ENCODE measurements at regions not wholly inside any gene's neighbourhood (a gene's known extent, or its start where the extent isn't known, plus 50 kb on each side); places are given as distances from the start of the nearest gene placed in this dataset.

DNA sequence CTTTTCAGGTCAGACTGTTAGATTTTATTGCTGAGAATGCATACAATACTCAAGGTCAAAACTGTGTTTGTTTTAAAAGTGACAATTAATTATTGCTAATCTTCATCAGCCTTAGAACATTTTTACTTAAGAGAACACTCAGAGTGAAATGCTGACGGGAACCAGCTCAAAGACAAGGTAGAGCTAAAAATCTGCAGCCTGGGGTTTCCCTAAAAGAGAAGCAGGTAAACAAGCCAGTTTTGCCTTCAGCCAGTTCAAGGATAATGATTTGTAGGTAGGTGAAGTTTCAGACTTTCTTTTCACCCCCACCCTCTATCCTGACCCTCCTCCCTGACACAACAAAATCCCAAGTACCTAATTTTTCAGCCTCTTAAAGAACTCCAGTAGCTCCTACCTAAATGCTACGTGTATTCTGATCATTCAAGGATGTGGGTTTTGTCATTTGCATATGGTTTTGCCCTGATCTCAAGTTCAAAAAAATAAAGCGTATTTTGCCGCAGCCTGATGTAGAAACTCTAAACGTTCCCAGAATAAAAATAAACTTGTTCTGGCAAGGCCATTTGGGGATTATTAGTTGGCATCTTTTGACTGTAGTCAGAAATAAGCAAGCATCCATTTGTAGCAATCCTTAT lies 407.2 kb downstream of the EFNA5 start:
- peak; percentile 30 for DNase-seq (ENCODE audit: low spot score)

DNA sequence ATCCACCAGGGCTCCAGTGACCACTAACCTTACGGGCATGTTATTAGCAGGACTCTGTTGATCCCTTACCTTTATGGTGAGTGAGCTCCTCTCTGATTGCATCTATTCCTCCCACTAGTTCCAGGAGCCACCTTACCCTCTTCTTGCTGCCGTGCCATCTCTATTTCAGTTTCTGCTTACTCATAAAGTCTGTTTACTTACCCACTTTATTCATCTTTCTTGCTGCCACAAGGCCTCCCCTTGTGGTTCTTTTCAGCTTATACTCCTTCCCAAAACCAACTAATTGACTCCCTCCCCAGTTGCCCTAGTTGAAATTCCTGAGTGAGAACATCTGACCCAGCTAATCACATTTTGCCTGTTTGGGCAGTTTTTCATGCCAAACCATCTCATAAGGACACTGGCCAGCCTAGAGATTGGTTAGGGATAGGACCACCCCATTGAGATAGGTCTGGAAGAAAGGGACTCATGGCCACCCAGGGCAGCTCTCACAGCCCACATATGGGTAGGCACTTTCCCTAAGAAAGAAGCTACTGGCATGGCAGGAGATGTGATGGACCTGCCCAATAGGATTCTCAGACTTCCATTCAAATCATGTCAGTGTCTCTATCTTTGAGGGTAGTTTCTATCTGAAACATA lies 412.7 kb downstream of the EFNA5 start:
- DNase-seq (ENCODE audit: low spot score) = no peak

DNA sequence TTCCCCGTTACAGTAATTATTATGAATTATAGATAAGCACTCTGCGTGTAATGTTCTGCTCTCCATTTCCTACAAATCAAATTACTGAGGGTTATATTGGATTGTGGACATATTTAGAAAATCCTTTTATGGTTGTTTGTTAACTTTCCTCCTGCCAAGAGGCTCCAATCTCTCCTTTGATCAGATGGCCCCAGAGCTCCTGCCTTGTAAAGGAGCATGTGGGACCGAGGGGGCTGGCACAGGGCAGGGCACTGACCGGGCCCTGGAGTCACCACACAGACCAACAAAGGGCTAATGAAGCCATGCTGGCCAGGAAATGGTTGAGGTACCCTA lies 415.9 kb downstream of the EFNA5 start:
- DNase-seq (ENCODE audit: low spot score) = no peak

DNA sequence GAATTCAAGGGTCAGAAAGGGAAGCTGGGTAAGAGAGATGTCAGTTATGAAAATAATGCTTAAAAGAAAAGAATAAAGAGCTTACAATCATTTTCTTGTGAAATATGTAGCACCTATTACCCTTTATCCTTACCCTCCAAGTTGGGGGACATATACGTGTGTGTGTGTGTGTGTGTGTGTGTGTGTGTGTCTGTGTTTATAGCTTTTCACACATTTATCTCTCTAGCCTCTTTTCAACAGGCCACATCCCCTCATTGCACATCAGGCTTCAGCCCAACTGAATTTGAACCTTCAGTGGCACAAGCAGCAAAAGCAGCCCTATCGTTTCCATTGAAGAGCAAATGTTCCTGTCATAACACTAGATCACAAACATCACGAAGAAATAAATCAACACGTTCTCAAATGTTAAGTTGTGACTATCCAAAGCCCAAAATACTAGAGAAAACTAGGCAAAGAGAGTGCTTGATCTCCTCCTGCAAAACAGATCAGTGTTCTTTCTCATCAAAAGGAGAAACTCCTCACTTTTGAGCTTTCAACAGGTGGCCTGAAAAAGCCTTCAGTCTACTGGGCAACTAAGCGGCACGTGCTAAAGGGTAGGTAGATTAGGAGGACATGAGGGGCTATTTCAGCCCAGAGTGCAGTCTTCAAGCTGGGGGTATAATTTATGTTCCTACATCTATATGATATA lies 416.4 kb downstream of the EFNA5 start:
- DNase-seq (ENCODE audit: low spot score) = no peak

DNA sequence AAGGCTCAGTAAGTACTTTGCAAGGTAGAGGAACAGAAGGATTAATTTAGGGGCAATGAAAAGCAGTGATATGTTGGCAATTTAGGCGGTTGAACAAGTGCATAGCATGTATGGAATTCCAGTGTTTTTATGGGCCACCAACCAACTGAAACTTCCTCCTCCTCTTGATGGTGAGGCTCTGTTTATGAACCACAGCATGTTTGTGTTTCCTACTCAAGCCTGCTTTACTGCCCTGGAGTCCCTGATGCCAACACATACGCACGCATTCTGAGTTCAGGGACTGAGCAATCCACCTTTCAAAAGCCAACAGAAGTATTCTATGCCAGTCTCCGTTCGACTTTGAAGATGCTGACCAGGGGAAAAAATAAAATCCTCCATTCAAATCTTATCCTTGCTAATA lies 417.5 kb downstream of the EFNA5 start:
- DNase-seq (ENCODE audit: low spot score) = no peak

DNA sequence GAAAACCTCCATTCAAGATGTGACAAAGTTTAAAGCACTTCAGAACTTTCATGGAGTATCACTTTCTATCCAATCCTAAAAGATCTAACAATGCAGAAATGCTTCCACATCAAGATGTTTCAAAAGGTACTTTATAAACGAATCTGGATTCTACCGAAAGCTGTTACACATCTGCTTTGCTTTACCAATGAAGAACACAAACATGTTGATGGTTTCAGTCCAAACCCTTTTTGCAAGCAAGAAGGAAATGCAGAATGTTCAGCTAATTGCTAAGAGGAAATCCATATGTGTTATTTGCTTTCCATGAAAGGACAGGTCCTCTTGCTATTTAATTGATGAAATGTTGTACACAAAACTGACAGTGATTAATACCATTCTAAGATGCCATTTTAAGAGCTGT lies 419.6 kb downstream of the EFNA5 start:
- no peak for DNase-seq (ENCODE audit: low spot score)

DNA sequence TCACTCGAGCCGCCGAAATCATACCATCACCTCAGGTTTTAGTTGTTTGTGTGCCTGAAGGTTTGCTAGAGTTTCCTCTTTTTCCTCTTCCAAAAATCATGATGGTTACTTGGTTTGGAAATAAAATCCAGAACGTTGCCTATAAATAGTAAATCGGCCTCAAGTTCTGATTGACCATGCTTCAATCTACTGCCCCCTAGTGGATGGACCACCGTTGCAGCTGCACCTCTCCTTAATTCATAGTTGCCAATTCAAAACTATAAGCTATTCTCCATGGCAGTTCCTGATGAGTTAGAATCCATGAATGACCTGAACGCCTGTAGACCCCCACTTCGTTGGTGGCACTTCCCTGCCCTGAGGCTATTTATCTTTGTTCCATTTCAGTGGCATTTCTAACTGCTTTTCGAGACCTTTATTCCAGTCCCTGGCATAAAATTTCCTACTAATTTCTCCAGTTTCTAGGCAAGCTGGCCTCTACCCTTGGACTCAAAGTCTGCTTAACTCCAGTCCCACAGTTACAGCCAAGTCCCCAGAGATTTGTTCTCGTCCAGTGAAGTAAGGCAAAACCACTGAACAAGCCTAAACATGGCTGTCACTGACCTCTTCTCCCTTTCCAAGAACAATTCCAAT lies 422.6 kb downstream of the EFNA5 start:
- peak; percentile 49 for DNase-seq (ENCODE audit: low spot score)

DNA sequence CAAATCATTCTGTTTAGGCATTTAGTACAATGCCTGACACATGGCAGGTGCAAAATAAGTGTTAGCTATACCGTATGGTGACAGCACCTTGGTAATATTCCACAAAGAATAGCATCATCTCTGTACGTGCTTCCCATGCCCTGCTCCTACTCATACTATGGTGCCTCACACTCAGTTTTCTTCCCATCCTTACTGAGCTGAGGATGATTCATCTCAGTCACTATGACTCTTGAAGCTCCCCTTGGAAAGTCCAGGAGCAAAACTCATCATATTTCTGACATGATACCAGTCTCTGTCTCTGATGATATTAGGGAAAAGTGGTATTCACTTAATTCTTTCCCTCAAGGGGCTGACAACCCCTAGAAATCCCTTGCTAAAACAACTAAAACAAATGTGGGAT lies 423.3 kb downstream of the EFNA5 start:
- DNase-seq (ENCODE audit: low spot score) = no peak

DNA sequence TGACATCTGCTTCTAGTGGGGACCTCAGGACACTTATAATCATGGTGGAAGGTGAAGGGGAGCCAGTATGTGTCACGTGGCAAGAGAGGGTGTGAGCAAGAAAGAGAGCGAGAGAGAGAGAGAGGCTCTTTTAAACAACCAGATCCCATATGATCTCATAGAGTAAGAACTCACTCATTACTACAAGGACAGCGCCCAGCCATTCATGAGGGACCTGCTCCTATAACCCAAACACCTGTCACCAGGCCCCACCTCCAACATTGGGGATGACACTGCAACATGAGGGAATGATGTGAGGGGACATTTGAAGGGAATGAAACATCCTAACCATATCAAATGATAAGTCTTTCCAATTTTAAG lies 427.5 kb downstream of the EFNA5 start:
- DNase-seq (ENCODE audit: low spot score) = no peak

DNA sequence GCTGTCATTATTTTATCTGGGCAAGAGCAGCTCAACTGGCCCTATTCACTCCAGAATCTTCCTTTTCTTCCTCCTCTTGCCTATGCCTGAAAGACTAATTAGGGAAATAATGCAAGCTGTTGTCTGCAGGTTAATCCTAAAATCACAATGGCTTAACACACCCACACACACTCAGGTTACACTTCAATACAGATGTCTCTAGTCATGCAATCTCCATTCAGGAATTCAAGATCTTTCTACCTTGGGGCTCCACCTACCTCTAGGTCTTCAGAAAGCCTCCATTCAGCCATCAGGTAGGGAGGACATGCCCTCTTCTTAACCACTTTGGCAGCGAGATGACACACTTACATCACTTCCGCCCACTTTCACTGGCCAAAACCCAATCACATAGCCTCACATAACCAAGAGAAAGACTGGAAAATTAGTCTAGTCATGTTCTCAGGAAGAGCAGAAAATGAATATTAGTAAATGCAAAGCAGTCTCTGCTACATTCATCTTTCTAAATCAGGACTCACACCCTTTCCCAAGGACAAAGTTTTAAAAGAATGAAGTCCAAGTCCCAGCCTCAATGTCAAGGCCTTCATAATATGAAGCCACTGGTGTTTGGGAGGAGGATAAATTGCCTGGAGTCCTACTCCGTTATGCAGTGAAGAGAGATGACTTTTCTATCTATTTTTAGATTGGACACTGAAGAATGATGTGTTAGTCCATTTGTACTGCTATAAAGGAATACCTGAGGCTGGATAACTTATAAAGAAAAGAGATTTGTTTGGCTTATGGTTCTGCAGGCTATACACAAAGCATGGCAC lies 428.1 kb downstream of the EFNA5 start:
- DNase-seq (ENCODE audit: low spot score) = no peak

DNA sequence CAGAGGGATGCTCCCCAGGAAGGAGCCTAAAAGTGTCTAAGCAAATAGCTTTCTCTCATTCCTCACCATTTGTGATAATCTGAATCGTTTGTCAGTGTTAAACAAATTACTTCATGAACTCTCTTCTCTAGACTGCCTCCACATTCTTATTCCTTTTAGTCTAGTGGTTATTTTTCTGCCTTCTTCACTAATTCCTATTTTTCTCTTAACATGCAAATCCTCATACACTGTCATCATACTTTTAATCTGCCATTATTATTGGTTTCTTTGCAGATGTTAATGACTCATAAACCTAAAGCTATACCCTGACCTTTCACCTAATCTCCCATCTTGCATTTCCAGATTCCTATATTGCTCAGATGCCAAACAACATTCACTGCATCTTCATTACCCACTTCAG lies 428.9 kb downstream of the EFNA5 start:
- no peak for DNase-seq (ENCODE audit: low spot score)

DNA sequence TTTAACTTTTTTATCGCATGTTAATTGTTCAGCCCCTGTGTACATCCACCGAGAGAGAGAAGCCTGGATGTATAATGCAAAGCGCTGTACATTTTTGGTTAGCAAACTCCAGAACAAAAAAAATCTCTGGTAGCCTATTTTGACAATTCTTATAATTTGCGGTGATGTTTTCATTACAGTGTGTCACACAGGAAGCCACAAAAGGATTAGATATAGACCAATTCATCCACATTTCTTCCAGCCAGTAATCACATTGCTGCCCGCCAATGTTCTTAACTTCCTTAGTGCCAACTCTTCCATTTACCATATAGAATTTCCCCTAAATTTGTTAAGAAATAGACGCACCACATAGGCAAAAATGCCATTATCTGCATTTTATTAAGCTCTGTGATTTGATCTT lies 435.6 kb downstream of the EFNA5 start:
- DNase-seq (ENCODE audit: low spot score) = no peak

DNA sequence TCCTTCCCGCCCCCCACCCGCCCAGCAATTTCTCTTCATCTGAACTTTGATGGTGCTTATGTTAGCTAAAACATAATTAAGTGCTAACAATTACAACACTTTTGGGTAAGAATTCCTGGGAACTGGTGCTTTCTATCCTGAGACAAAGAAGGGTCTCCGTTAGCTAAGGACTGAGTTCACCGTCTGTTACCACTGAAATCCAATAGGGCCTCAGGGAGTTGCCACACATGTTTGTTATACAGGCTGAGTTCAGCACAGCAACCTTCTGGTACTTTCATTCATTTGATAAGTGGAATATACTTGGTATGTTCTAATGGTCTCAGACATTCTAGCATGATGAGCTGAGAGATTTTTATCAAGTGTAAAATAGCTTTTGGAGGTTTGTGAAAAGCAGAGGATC lies 437.9 kb downstream of the EFNA5 start:
- no peak for DNase-seq (ENCODE audit: low spot score)

DNA sequence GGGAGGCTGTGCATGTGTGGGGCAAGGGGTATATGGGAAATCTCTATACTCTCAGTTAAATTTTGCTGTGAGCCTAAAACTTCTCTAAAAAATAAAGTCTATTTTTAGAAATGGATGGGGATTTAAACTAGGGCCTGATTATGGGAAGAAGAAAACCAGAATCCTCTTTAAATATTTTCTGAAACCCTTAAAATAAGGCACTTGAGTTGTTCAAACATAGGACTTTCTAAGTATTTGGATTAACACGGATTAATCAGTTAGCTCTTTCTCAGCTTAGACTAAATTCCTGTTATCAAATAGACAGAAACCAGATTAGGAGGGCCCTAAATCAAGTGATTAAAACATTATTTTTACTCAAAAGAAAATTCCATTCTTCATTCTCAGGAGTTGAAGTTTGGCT lies 438.4 kb downstream of the EFNA5 start:
- DNase-seq (ENCODE audit: low spot score) = no peak

DNA sequence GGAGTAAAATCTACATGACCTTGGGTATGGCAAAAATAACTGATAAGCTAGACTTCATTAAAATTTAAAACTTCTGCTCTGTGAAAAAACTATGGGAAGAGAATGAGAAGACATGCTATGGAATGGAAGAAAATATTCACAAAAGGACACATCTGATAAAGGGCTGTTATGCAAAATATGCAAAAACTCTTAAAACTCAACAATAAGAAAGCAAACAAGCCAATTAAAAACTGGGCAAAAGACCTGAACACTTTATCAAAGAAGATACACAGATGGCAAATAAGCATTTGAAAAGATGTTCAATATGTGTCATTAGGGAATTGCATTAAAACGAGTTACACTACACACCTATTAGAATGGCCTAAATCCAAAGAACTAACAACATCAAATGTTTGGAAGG lies 439.5 kb downstream of the EFNA5 start:
- no peak for DNase-seq (ENCODE audit: low spot score)

DNA sequence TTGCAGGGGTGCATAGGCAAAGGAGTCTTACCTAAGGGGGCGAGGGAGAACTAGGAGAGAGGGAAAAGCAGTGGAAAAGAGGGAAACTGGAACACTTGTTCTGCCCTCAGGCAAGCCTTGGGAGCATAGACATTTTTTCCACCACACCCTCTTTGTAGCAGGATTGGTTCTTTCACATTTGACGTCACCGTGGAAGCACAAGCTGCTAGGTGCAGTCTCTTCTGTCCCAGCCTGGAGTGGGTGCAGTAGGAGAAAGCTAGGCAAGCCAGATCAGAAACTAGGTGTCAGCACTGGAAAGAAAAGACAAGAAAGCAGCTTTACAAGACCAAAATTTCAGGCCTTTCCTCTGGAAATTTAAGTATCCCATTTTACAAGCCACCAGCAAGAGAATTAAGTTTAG lies 440.4 kb downstream of the EFNA5 start:
- no peak for DNase-seq (ENCODE audit: low spot score)

DNA sequence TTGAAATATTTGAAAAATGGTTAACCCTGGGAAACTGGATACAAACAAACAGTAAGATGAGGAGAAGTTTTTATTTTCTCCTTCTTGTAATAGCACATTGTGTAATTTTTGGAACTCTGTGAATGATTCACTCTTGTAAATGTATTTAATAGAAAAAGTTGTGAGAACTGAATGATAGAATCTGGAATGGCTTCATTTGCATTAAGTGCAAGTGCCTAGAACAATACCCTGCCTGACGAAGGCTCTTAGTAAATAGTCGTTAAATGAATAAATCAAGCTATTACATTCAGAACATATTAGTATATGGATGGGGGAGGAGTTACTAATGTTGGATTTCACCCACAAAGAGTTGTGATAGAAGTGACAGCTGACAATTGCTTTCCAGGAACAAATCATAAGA lies 442.5 kb downstream of the EFNA5 start:
- no peak for DNase-seq (ENCODE audit: low spot score)

DNA sequence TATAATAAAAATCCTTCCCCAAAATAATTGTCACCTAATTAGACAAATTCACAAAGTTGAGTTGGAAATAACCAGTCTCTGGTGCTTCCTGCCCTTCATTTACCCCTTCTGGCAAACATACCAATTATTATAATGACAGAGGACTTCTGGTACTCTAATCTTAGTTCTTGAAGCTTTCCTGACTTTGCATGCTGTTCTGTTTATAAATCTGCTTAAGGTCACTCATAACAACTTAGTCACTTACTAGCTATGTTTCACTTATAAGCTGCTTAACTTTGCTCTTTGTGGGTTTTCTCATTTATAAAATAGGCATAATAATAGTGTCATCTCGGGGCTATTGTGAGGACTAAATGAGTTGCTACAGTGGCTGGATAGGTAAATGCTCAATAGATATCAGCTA lies 446.5 kb downstream of the EFNA5 start:
- no peak for DNase-seq (ENCODE audit: low spot score)

DNA sequence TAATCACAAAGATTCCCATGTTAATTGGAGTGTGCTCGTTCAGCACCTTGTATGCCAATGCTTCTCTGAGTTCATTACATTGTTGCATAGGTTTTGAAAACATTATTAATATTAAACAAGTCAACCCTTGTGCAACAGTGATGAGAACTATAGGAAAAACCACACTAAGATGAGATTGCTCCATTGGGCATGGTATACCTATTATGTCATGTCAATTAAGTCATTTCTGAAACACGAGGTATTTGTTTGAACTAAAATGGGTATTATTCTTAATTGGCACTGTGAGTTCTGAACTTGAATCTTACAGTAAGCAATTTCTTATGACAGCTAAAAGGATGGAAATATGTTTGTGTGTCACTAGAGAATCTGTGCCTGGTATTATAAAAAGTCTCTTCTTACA lies 447.7 kb downstream of the EFNA5 start:
- DNase-seq (ENCODE audit: low spot score) = no peak

DNA sequence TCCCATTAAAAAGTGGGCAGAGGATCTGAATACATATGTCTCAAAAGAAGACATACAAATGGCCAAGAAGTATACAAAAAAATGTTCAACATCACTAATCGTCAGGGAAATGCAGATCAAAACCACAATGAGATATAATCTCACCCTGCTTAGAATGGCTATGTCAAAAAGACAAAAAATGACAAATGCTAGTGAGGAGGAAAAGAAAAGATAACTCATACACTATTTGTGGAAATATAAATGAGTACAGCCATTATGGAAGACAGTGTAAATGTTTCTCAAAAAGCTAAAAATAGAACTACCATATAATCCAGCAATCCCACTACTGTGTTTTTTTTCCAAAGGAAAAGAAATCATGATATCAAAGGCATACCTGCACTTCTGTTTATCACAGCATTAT lies 450.7 kb downstream of the EFNA5 start:
- DNase-seq (ENCODE audit: low spot score) = no peak

DNA sequence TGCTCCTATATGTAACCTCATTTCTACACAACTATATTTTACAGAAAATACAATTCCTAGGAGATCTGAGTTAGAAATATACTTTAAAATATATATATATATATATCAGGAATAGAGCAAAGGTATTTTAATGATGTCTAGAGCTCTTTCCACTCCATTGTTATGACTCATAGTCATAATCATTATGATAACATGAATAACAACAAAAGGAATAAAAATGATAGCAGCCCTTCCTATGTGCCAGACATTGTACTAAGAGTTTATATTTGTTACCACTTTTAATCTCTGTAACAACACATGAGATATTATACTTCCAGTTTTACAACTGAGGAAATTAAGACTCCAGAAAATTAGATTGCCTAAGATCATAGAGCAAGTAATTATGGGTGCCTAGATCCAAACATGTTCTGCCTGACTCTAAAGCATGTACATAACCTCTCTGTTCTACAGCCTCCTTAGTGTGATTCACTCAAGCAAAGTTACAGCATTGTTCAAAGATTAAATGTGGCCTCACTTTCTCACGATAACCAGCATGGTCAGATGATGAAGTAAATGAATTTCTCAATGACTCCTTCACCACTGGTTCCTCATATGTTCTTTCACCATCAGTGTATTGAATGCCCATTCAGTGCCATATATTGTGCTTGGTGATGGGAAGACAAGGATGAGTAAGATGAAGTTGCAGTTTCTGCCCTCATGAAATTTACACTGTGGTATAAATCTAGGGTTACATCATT lies 452.1 kb downstream of the EFNA5 start:
- DNase-seq (ENCODE audit: low spot score) = no peak

DNA sequence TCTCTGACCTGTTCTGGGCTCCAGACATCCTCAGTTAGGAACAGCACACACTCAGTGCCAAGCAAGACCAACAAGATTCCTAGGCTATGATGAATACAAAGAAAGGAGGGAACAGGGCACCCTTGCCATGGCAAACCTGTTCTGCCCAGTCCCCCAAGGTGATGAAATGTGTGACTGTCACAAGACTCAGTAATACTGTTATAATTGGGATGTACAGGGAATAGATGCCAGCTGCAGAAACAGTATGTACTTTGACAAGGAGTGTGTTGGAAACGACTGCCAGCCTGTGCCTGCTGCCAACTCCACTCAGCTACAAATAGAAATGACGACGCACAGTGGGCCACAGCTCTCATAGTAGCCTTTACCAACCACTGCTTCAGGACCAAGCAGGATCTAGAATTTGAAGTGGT lies 453.0 kb downstream of the EFNA5 start:
- DNase-seq (ENCODE audit: low spot score) = no peak
